ENCODE measurements at regions not wholly inside any gene's neighbourhood (a gene's known extent, or its start where the extent isn't known, plus 50 kb on each side); places are given as distances from the start of the nearest gene placed in this dataset.

GRCh38 chr10:52701647-52702046 lies 70.9 kb downstream of the MBL2 start:
- TF ChIP-seq CTCF (IDR thresholded peaks at IDR 0.05; ENCODE audit: poor library complexity, severe bottlenecking) (no peak), TAF1 (IDR thresholded peaks at IDR 0.05; ENCODE audit: low read depth) (no peak), POLR2AphosphoS5 (IDR thresholded peaks at IDR 0.05) (no peak), SMC3 (conservative IDR thresholded peaks at IDR 0.05; ENCODE audit: poor library complexity) (no peak), REST (IDR thresholded peaks at IDR 0.05; ENCODE audit: borderline replicate concordance) (no peak)

All from neural cell (in vitro differentiated cells).